ENCODE measurements at regions not wholly inside any gene's neighbourhood (a gene's known extent, or its start where the extent isn't known, plus 50 kb on each side); places are given as distances from the start of the nearest gene placed in this dataset.
"Not testable (repeated sequence)": the region's sequence is repeated elsewhere in the genome, so short reads cannot be mapped to it uniquely, and the experiment has no call there.

GRCh38 chr2:122075381-122075780 lies 319.9 kb downstream of the TSN start:
- DNase-seq = no peak

GRCh38 chr2:122077114-122077513 lies 321.7 kb downstream of the TSN start:
- no peak for DNase-seq

- DNase-seq = peak; percentile 78
These were observed 322.3 kb downstream of the TSN start for GRCh38 chr2:122077771-122078170.

- DNase-seq = peak; percentile 84
These were observed 323.0 kb downstream of the TSN start for GRCh38 chr2:122078451-122078850.

- DNase-seq = no peak
These were observed 324.4 kb downstream of the TSN start for GRCh38 chr2:122079844-122080243.

GRCh38 chr2:122080316-122080715 lies 324.9 kb downstream of the TSN start:
- DNase-seq = no peak

- no peak for DNase-seq
These were observed 325.4 kb downstream of the TSN start for GRCh38 chr2:122080871-122081270.

- peak; percentile 74 for DNase-seq
These were observed 326.3 kb downstream of the TSN start for GRCh38 chr2:122081751-122082150.

GRCh38 chr2:122083256-122084048 lies 328.0 kb downstream of the TSN start:
- no peak for DNase-seq

- DNase-seq = not testable (repeated sequence)
These were observed 330.2 kb downstream of the TSN start for GRCh38 chr2:122085672-122086071.

- DNase-seq = no peak
These were observed 339.1 kb downstream of the TSN start for GRCh38 chr2:122094557-122094956.

- no peak for DNase-seq
These were observed 341.3 kb downstream of the TSN start for GRCh38 chr2:122096761-122097160.

GRCh38 chr2:122098306-122098705 lies 342.9 kb downstream of the TSN start:
- no peak for DNase-seq

GRCh38 chr2:122100346-122100745 lies 344.9 kb downstream of the TSN start:
- DNase-seq = no peak

GRCh38 chr2:122100756-122101155 lies 345.3 kb downstream of the TSN start:
- DNase-seq = no peak

GRCh38 chr2:122101319-122101718 lies 345.9 kb downstream of the TSN start:
- DNase-seq = no peak

GRCh38 chr2:122105171-122105876 lies 349.9 kb downstream of the TSN start:
- no peak for DNase-seq

- DNase-seq = no peak
These were observed 350.4 kb downstream of the TSN start for GRCh38 chr2:122105877-122106206.

- no peak for DNase-seq
These were observed 352.7 kb downstream of the TSN start for GRCh38 chr2:122108186-122108585.

GRCh38 chr2:122112216-122113005 lies 357.0 kb downstream of the TSN start:
- no peak for DNase-seq

- DNase-seq = no peak
These were observed 359.0 kb downstream of the TSN start for GRCh38 chr2:122114421-122114820.

- no peak for DNase-seq
These were observed 361.9 kb downstream of the TSN start for GRCh38 chr2:122117371-122117770.

GRCh38 chr2:122129399-122129798 lies 373.9 kb downstream of the TSN start:
- no peak for DNase-seq
